Fibroblast of lung (primary cell): ENCODE measurements at regions not wholly inside any gene's neighbourhood (a gene's known extent, or its start where the extent isn't known, plus 50 kb on each side); places are given as distances from the start of the nearest gene placed in this dataset.

ENCODE experiments used
- EZH2 ChIP-seq: IDR thresholded peaks from 2 replicates; pipeline ENCODE4 v1.5.1; 2012; ENCODE audit warnings: low read length, control low read depth, mild to moderate bottlenecking; ENCODE audit errors: missing control alignments
- TF ChIP-seq, protein P1 (sequence below), 2 donors: IDR thresholded peaks in 1 of 2; conservative IDR thresholded peaks in 1 of 2; 1 replicate in 1 of 2; 2 replicates in 1 of 2; pipeline ENCODE4 v1.5.1; 2011 to 2012; ENCODE audit warnings: low read length in 2 of 2, control low read depth in 1 of 2, inconsistent platforms in 1 of 2, low read depth in 1 of 2, mild to moderate bottlenecking in 1 of 2

DNA sequence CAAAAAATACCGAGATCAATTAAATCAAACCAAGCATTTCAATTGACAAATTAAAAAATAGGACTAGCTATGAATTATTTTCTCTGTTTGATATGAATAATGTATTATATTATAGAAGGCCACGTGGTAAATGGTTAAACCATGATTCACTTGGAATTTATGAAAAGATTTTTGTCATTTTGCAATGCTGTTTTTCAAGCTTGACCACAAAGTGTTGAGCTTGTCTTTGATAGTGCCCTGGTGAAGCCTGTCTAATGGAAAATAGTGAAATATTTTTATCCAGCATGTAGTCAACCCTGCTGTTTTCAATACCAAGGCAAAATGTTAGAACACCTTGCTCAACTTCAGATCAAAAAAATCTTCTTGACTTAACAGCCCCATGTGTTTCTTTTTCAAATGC, 288.0 kb upstream of the PRMT6 start:
- TF ChIP-seq, protein P1, sequence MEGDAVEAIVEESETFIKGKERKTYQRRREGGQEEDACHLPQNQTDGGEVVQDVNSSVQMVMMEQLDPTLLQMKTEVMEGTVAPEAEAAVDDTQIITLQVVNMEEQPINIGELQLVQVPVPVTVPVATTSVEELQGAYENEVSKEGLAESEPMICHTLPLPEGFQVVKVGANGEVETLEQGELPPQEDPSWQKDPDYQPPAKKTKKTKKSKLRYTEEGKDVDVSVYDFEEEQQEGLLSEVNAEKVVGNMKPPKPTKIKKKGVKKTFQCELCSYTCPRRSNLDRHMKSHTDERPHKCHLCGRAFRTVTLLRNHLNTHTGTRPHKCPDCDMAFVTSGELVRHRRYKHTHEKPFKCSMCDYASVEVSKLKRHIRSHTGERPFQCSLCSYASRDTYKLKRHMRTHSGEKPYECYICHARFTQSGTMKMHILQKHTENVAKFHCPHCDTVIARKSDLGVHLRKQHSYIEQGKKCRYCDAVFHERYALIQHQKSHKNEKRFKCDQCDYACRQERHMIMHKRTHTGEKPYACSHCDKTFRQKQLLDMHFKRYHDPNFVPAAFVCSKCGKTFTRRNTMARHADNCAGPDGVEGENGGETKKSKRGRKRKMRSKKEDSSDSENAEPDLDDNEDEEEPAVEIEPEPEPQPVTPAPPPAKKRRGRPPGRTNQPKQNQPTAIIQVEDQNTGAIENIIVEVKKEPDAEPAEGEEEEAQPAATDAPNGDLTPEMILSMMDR (conservative IDR thresholded peaks at IDR 0.05 in 1 of 2, IDR thresholded peaks at IDR 0.05 in 1 of 2; ENCODE audit: low read depth in 1 of 2, low read length in 2 of 2), result no peak
- no peak for TF ChIP-seq EZH2
